SU-DHL-6 (cell line): ENCODE measurements at regions not wholly inside any gene's neighbourhood (a gene's known extent, or its start where the extent isn't known, plus 50 kb on each side); places are given as distances from the start of the nearest gene placed in this dataset.

ENCODE experiments used
- H2AFZ ChIP-seq: fragments of 200-600 bp; sonication (generic); 2 replicates; pipeline ENCODE4 v1.6.1; 2014; ENCODE audit warnings: low read depth, mild to moderate bottlenecking, moderate library complexity, mixed read lengths, antibody characterized with exemption, low read length; ENCODE audit not compliant: severe bottlenecking
- H3F3A ChIP-seq: fragments of 200-600 bp; shearing (Covaris generic); 2 replicates; pipeline ENCODE4 v1.6.0; 2016; ENCODE audit warnings: antibody characterized with exemption, mild to moderate bottlenecking; ENCODE audit not compliant: insufficient read depth
- H3K27ac ChIP-seq: fragments of 200-600 bp; sonication (generic); 2 replicates; pipeline ENCODE4 v1.5.1; 2016; ENCODE audit warnings: low read depth, mild to moderate bottlenecking, low read length, moderate library complexity, mixed read lengths
- H3K27me3 ChIP-seq: fragments of 200-600 bp; sonication (generic), shearing (Covaris generic); 2 replicates; pipeline ENCODE4 v1.6.0; 2014; ENCODE audit warnings: mild to moderate bottlenecking, low read length
- H3K36me3 ChIP-seq: fragments of 200-600 bp; sonication (generic); 2 replicates; pipeline ENCODE4 v1.6.1; 2014; ENCODE audit warnings: mild to moderate bottlenecking, low read length, mixed read lengths
- H3K4me2 ChIP-seq: fragments of 300-600, 200-600 bp; shearing (Covaris generic), sonication (generic); 2 replicates; pipeline ENCODE4 v1.6.0; 2014; ENCODE audit warnings: low read length, low read depth, mild to moderate bottlenecking; ENCODE audit not compliant: poor library complexity, severe bottlenecking
- H3K4me3 ChIP-seq: fragments of 200-600 bp; sonication (generic); 2 replicates; pipeline ENCODE4 v1.5.1; 2014; ENCODE audit warnings: antibody characterized with exemption, low read length, mild to moderate bottlenecking, mixed read lengths; ENCODE audit not compliant: insufficient read depth, poor library complexity, severe bottlenecking
- H3K79me2 ChIP-seq: fragments of 200-600 bp; sonication (generic); 2 replicates; pipeline ENCODE4 v1.6.1; 2014; ENCODE audit warnings: mild to moderate bottlenecking, low read length, moderate library complexity; ENCODE audit not compliant: insufficient read depth
- H3K9ac ChIP-seq: fragments of 200-600 bp; sonication (generic); 2 replicates; pipeline ENCODE4 v1.7.0; 2014; ENCODE audit warnings: mild to moderate bottlenecking, low read length
- H3K9me2 ChIP-seq: fragments of 200-600 bp; sonication (generic); replicated peaks from 2 replicates; pipeline ENCODE4 v1.6.1; 2014; ENCODE audit warnings: low read length; ENCODE audit not compliant: insufficient read depth
- H3K9me3 ChIP-seq: fragments of 200-600 bp; sonication (generic); 2 replicates; pipeline ENCODE4 v1.6.1; 2014; ENCODE audit warnings: low read length, mixed read lengths; ENCODE audit not compliant: insufficient read depth
- H4K20me1 ChIP-seq: fragments of 200-600 bp; sonication (generic); 2 replicates; pipeline ENCODE4 v1.6.1; 2014; ENCODE audit warnings: low read depth, mild to moderate bottlenecking, antibody characterized with exemption, low read length, moderate library complexity, mixed read lengths
- CTCF ChIP-seq: fragments of 200-600 bp; sonication (generic); IDR thresholded peaks from one replicate; pipeline ENCODE4 v1.5.1; 2017; ENCODE audit warnings: antibody characterized with exemption, mild to moderate bottlenecking, low read length, moderate library complexity; ENCODE audit not compliant: insufficient read depth, poor library complexity, severe bottlenecking
- EZH2phosphoT487 ChIP-seq: fragments of 200-600 bp; sonication (generic), shearing (Covaris generic); conservative IDR thresholded peaks from 2 replicates; pipeline ENCODE4 v1.6.1; 2018; ENCODE audit warnings: mild to moderate bottlenecking, antibody characterized with exemption, low read length, moderate library complexity, mixed read lengths

- no peaks in the 10 kb centered on the region for H3K9me3 ChIP-seq
- TF ChIP-seq CTCF = no peak
- TF ChIP-seq EZH2phosphoT487 = no peak
- H3K9me2 ChIP-seq = no peaks in the 10 kb centered on the region
Measured at GRCh38 chr13:30037306-30037705, 186.9 kb upstream of the UBL3 start.

GRCh38 chr13:30034458-30034795, 184.0 kb upstream of the UBL3 start:
- Histone ChIP-seq H2AFZ (no peak overlapping the region), H3K27ac (no peak overlapping the region), H3F3A (no peaks in the 10 kb centered on the region), H3K36me3 (no peaks in the 10 kb centered on the region), H4K20me1 (no peaks in the 10 kb centered on the region), H3K4me3 (no peak overlapping the region), H3K79me2 (no peaks in the 10 kb centered on the region), H3K9ac (no peak overlapping the region), H3K4me2 (no peak overlapping the region), H3K9me2 (no peaks in the 10 kb centered on the region), H3K9me3 (no peaks in the 10 kb centered on the region), H3K27me3 (no peaks in the 10 kb centered on the region)
- no peak for TF ChIP-seq CTCF
- TF ChIP-seq EZH2phosphoT487 = no peak

More at GRCh38 chr13:30037306-30037705, 186.9 kb upstream of the UBL3 start:
- H3K4me3 ChIP-seq = no peak overlapping the region
- no peak overlapping the region for H3K4me2 ChIP-seq
- no peaks in the 10 kb centered on the region for H3F3A ChIP-seq
- H4K20me1 ChIP-seq = no peaks in the 10 kb centered on the region
- no peaks in the 10 kb centered on the region for H3K36me3 ChIP-seq
- no peaks in the 10 kb centered on the region for H3K27me3 ChIP-seq
- H3K9ac ChIP-seq = no peak overlapping the region
- no peak overlapping the region for H2AFZ ChIP-seq
- no peak overlapping the region for H3K27ac ChIP-seq
- no peaks in the 10 kb centered on the region for H3K79me2 ChIP-seq

- no peak for TF ChIP-seq CTCF
- TF ChIP-seq EZH2phosphoT487 = no peak
- Histone ChIP-seq H3K4me2 (no peak overlapping the region), H3F3A (no peaks in the 10 kb centered on the region), H3K79me2 (no peaks in the 10 kb centered on the region), H2AFZ (no peak overlapping the region), H4K20me1 (no peaks in the 10 kb centered on the region), H3K9ac (no peak overlapping the region), H3K36me3 (no peaks in the 10 kb centered on the region), H3K9me3 (no peaks in the 10 kb centered on the region), H3K9me2 (no peaks in the 10 kb centered on the region), H3K4me3 (no peak overlapping the region), H3K27ac (no peak overlapping the region), H3K27me3 (no peaks in the 10 kb centered on the region)
Measured at GRCh38 chr13:30033681-30034457, 183.5 kb upstream of the UBL3 start.
